Epithelial cell of proximal tubule (primary cell): ENCODE measurements at regions not wholly inside any gene's neighbourhood (a gene's known extent, or its start where the extent isn't known, plus 50 kb on each side); places are given as distances from the start of the nearest gene placed in this dataset.

Source experiments
- DNase-seq: peaks from one replicate; pipeline ENCODE4 v3.0.0-alpha.2; 2011; ENCODE audit warnings: low read depth
- H3K4me3 ChIP-seq: 2 replicates; pipeline ENCODE4 v1.5.1; 2011; ENCODE audit warnings: low read depth, mild to moderate bottlenecking, low read length
- TF ChIP-seq, protein P1 (sequence below): conservative IDR thresholded peaks from 2 replicates; pipeline ENCODE4 v1.5.1; 2012; ENCODE audit warnings: low read depth, mild to moderate bottlenecking, low read length

DNA sequence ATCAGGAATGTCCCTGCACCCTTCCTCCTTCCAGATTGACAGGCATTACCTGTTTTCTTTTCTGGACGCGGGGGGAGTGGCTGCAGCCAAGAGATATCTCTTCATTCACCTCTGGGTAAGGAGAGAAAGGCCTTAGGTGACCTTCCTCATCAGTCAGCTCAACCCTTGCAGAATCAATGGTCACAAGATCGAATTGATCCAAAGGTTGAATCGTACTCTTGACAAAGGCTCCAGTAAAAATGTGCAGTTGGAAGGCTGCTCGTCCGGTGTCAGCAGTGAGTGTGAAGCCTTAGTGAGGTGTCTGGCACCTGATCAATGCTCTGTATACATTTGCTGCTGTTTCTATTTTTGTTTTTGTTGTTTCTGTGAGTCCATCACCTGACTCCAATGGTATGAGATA is 282.6 kb upstream of the AJAP1 start:
- no peak for DNase-seq

DNA sequence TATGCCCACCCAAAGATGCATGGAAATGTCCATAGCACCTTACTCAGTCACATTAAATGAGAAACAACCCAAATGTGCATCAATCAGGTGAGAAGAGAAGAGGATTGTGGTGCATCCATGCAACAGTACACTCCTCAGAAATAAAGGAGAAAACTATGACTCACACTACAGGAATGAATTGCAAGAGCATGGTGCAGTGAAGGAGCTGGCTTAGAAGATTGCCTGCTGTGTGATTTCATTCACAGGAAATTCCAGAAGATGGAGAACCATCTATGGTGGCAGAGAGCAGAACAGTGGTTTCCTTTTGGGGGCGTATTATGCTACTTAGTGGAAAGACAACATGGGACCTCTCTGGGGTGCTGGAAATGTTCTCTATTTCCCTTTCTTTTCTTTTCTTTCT is 278.6 kb upstream of the AJAP1 start:
- TF ChIP-seq, protein P1, sequence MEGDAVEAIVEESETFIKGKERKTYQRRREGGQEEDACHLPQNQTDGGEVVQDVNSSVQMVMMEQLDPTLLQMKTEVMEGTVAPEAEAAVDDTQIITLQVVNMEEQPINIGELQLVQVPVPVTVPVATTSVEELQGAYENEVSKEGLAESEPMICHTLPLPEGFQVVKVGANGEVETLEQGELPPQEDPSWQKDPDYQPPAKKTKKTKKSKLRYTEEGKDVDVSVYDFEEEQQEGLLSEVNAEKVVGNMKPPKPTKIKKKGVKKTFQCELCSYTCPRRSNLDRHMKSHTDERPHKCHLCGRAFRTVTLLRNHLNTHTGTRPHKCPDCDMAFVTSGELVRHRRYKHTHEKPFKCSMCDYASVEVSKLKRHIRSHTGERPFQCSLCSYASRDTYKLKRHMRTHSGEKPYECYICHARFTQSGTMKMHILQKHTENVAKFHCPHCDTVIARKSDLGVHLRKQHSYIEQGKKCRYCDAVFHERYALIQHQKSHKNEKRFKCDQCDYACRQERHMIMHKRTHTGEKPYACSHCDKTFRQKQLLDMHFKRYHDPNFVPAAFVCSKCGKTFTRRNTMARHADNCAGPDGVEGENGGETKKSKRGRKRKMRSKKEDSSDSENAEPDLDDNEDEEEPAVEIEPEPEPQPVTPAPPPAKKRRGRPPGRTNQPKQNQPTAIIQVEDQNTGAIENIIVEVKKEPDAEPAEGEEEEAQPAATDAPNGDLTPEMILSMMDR = no peak
- H3K4me3 ChIP-seq = no peak overlapping the region
- DNase-seq = peak; percentile 48

More for the DNA sequence above, 282.6 kb upstream of the AJAP1 start:
- H3K4me3 ChIP-seq = no peak overlapping the region
- TF ChIP-seq, protein P1 = no peak

DNA sequence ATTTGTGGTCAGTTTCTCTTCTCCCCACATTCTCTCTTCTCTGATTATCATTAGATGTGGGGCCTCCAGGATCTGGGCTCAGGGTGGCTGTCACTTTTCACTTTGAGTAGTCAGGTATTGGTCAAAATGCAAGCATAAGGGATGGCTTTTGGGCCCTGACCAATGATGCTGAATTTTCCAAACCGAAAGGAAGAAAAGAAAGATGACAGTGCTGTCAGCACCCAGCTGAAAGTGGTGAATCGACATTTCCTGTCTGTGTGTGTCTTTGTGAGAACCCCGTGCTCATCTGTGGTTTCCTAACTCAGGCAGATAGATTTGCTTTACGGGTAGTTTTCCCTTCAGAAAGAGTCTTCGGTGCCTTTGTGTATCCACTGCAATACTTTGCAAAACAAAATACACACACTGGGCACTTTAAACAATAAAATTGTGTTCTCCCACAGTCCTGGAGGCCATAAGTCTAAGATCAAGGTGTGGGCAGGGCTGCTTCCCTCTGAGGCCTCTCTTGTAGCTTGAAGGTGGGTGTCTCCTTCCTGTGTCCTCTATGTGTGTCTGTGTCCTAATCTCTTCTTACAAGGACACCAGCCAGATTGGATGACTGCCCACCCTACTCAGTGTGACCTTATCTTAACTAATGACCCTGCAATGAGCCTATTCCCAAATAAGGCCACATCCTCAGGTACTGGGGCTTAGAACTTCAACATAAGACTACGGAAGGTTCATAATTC is 274.8 kb upstream of the AJAP1 start:
- no peak for DNase-seq
- TF ChIP-seq, protein P1 = no peak
- H3K4me3 ChIP-seq = no peak overlapping the region

DNA sequence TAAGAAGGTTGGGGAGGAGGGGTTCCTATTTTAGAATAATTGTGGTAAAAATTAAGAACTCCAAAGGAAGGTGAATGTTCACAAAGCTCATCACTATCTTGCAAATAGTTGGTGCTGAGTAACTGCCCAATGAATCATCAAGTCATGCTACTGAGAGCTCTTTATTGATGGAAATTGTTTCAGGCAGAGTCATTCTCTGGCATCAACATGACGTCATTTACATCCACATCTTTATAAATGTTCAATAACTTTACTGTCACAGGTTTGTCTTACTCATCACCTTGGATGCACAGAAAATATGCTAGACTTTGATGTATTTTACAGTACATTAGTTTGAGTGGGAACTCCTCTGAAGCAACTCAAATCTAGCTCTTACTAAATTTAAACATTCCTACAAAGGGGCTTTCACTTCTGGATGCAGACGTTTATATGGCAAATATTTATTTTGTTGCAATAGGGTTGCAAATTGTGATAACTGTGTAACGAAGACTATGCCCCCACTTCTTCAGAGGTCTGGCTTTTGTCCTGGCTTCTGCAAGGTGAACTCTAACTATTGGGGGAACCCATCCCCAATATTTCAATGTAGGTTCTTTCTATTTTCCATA is 273.7 kb upstream of the AJAP1 start:
- peak; percentile 76 for DNase-seq
- TF ChIP-seq, protein P1 = no peak
- H3K4me3 ChIP-seq = no peak overlapping the region

DNA sequence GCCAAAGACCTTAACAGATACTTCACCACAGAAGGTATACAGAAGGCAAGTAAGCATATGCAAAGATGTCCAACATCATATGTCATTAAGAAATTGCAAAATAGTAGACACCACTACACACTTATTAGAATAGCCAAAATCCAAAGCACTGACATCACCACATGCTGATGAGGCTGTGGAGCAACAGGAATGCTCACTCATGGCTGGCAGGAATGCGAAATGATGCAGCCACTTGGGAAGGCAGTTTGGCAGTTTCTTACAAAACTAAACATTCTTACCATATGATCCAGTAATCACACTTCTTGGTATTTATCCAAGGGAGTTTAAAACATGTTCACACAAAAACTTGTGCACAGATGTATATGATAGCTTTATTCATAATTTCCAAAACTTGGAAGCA is 261.2 kb upstream of the AJAP1 start:
- DNase-seq = no peak

DNA sequence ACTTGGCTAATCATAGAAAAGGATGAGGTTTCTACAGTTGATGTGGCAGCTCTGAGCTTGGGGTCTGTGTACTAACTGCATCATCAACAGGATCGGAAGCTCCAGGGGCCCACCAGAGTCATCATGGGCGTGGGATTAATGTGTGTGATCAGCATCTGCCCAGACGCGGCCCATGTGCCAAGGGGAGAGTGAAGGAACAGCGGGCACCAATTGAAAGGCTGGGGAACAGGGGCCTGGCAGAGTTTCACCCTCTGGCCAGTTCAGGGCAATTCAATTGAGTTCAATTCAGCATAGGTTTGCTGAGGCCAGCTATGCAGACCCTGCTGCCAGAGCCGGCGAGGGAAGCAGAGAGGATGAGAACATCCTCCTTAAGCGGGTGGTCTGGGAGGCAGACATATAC is 260.0 kb upstream of the AJAP1 start:
- TF ChIP-seq, protein P1 = no peak
- no peak for DNase-seq
- no peak overlapping the region for H3K4me3 ChIP-seq

More for the DNA sequence above, 261.2 kb upstream of the AJAP1 start:
- TF ChIP-seq, protein P1 = no peak
- H3K4me3 ChIP-seq = no peak overlapping the region

DNA sequence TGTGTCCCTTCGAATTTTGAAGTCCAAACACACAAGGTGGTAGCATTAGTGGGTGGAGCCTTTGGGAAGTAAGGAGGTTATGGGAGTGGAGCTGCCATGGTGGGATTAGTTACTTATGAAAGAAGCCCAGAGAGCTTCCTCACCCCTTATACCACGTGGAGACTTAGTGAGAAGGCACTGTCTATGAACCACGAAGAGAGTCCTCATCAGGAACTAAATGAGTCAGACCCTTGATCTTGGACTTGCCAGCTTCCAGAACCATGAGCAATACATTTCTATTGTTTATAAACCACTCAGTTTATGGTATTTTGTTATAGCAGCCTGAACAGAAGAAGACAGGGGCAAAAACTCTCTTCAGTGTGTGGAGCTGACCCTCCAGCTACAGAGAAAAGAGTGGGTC is 259.3 kb upstream of the AJAP1 start:
- TF ChIP-seq, protein P1 = no peak
- DNase-seq = peak; percentile 70
- no peak overlapping the region for H3K4me3 ChIP-seq
